ENCODE measurements at regions not wholly inside any gene's neighbourhood (a gene's known extent, or its start where the extent isn't known, plus 50 kb on each side); places are given as distances from the start of the nearest gene placed in this dataset.

DNA sequence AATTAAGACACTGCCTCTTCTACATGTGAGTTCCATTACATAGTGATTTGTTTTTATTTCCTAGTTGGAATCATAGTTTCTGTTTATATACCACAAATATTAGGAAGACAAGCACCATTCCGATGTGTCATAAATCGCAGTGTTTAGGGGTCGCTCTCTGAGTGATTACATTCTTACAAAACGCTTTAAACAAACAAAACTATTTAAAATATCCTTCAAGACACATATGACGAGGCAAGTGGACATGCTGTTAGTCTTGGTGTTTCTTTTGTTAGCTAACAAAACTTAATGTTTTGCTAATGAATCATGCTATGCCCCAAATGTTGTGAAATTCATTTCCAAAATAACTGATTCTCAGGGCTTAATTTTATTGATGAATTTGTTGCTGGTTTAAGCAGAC lies 1219.3 kb upstream of the PRKX start:
- Histone ChIP-seq H3K9me3 (no peaks in the 10 kb centered on the region), H3K4me1 (no peaks in the 10 kb centered on the region), H3K4me3 (no peak overlapping the region), H3K27ac (no peak overlapping the region), H3K27me3 (no peaks in the 10 kb centered on the region), H3K36me3 (no peaks in the 10 kb centered on the region)
- TF ChIP-seq, protein P1, sequence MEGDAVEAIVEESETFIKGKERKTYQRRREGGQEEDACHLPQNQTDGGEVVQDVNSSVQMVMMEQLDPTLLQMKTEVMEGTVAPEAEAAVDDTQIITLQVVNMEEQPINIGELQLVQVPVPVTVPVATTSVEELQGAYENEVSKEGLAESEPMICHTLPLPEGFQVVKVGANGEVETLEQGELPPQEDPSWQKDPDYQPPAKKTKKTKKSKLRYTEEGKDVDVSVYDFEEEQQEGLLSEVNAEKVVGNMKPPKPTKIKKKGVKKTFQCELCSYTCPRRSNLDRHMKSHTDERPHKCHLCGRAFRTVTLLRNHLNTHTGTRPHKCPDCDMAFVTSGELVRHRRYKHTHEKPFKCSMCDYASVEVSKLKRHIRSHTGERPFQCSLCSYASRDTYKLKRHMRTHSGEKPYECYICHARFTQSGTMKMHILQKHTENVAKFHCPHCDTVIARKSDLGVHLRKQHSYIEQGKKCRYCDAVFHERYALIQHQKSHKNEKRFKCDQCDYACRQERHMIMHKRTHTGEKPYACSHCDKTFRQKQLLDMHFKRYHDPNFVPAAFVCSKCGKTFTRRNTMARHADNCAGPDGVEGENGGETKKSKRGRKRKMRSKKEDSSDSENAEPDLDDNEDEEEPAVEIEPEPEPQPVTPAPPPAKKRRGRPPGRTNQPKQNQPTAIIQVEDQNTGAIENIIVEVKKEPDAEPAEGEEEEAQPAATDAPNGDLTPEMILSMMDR (IDR thresholded peaks at IDR 0.05), result no peak
- no peak for TF ChIP-seq POLR2A (IDR thresholded peaks at IDR 0.05)
- DNase-seq, result no peak
- intact Hi-C loops (cut with DNase I; ENCODE audit: low total_unique reads), result no loop called here

DNA sequence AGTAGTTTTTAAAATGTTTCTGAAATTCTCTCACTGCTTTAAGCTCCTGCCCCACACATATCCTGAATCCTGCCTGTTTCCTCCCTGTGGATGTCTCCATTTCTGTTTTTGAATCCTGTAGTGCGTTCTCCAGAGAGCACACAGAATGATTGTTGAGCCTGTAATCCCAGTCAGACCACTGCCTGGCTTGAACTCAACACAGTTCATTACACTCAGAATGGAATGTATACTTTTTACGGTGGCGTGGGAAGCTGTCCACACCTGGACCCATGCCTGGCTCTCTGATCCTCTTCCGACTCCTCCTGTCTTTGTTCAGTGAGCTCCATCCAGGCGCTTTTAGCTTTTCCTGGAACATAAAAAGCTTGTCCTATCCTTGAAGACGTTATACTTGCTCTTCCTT lies 1217.0 kb upstream of the PRKX start:
- H3K27ac ChIP-seq, result no peak overlapping the region
- H3K27me3 ChIP-seq, result no peaks in the 10 kb centered on the region
- H3K4me3 ChIP-seq, result no peak overlapping the region
- H3K36me3 ChIP-seq, result no peaks in the 10 kb centered on the region
- TF ChIP-seq, protein P1 (IDR thresholded peaks at IDR 0.05), result no peak
- no peak for TF ChIP-seq POLR2A (IDR thresholded peaks at IDR 0.05)
- DNase-seq, result no peak
- H3K9me3 ChIP-seq, result no peaks in the 10 kb centered on the region
- intact Hi-C loops (cut with DNase I; ENCODE audit: low total_unique reads), result no loop called here
- H3K4me1 ChIP-seq, result no peaks in the 10 kb centered on the region

DNA sequence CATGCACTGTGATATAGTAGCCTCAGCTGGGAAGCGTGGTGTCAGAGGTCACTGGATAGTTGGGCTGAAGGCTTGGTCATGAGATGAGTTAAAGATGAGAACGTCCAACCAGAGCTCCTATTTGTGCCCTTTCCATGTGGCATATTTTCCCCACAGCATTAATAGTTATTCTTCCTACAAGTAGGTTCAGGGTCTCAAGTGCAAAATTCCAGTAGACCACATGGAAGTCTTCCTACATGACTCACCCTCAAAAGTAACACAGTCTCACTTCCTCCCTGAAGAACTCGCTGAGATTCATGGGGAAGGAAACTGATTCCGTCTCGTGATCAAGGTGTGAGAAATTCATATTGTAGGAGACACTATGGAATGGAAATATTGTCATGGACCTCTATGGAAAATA lies 1212.5 kb upstream of the PRKX start:
- no peaks in the 10 kb centered on the region for H3K36me3 ChIP-seq
- no peak for TF ChIP-seq POLR2A (IDR thresholded peaks at IDR 0.05)
- TF ChIP-seq, protein P1 (IDR thresholded peaks at IDR 0.05), result no peak
- H3K4me3 ChIP-seq, result no peak overlapping the region
- H3K4me1 ChIP-seq, result no peaks in the 10 kb centered on the region
- intact Hi-C loops (cut with DNase I; ENCODE audit: low total_unique reads), result no loop called here
- H3K27me3 ChIP-seq, result no peaks in the 10 kb centered on the region
- no peaks in the 10 kb centered on the region for H3K9me3 ChIP-seq
- no peak overlapping the region for H3K27ac ChIP-seq
- DNase-seq, result no peak

DNA sequence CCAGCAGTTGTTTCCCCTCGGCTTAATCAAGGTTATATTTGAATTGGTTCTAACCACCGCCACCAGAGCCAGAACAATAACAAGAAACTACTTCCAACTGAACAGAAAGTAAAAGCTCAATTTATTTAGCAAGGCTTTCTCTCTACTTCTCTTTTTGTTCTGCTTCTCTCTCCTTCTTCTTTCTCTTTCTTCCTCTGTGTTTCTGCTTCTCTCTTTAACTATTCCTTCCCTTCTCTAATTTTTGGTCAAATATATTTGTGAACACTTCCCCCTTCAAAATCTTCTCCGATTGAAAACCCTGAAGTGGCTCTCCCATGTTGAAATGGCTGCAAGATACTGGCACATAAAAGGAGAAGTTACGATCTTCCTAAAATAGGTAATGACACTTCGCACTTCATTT lies 1195.9 kb upstream of the PRKX start:
- TF ChIP-seq, protein P1 (IDR thresholded peaks at IDR 0.05), result no peak
- TF ChIP-seq POLR2A (IDR thresholded peaks at IDR 0.05), result no peak
- no peaks in the 10 kb centered on the region for H3K9me3 ChIP-seq
- no peaks in the 10 kb centered on the region for H3K36me3 ChIP-seq
- no peak overlapping the region for H3K27ac ChIP-seq
- intact Hi-C loops (cut with DNase I; ENCODE audit: low total_unique reads), result no loop called here
- H3K4me1 ChIP-seq, result no peaks in the 10 kb centered on the region
- no peaks in the 10 kb centered on the region for H3K27me3 ChIP-seq
- no peak for DNase-seq
- H3K4me3 ChIP-seq, result no peak overlapping the region

DNA sequence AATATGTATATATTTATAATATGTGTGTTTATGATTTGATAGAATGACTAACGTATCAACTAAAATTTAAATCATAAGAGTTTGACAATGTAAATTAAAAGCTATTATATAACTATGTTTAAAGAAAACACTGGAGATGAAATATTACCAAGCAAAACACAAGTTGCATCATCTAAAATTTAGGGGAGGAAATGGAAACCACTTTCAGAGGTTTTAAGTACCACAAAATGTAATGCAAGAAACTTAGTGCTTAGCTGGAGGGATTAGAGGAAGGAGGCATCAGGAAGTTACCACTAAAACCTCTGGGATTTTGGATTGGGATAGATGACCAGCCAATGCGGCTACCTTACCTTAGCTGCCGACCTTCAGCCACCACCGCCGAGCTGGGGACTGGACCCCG lies 1192.1 kb upstream of the PRKX start:
- no peak overlapping the region for H3K27ac ChIP-seq
- TF ChIP-seq POLR2A (IDR thresholded peaks at IDR 0.05), result no peak
- TF ChIP-seq, protein P1 (IDR thresholded peaks at IDR 0.05), result no peak
- no peaks in the 10 kb centered on the region for H3K27me3 ChIP-seq
- no peaks in the 10 kb centered on the region for H3K9me3 ChIP-seq
- no peaks in the 10 kb centered on the region for H3K36me3 ChIP-seq
- no peaks in the 10 kb centered on the region for H3K4me1 ChIP-seq
- DNase-seq, result no peak
- H3K4me3 ChIP-seq, result no peak overlapping the region
- intact Hi-C loops (cut with DNase I; ENCODE audit: low total_unique reads), result no loop called here

Measured in uterus (tissue), 3 donors.